ENCODE measurements at regions not wholly inside any gene's neighbourhood (a gene's known extent, or its start where the extent isn't known, plus 50 kb on each side); places are given as distances from the start of the nearest gene placed in this dataset.
A peak's percentile ranks its signal among the peaks of the same experiment; 100 is the strongest.

- no peak for DNase-seq
- Mint-ChIP-seq H3K36me3 (ENCODE audit: low read depth) (no peaks in the 10 kb centered on the region), H3K27ac (peak overlapping the region; percentile 91), H3K27me3 (ENCODE audit: low read depth, poor library complexity) (peaks cover 18% of the 10 kb centered on the region), H3K4me1 (peaks cover 19% of the 10 kb centered on the region), H3K4me3 (no peak overlapping the region), H3K9me3 (no peaks in the 10 kb centered on the region)
- no peak for TF ChIP-seq CTCF (IDR thresholded peaks at IDR 0.05)
These were observed 198.7 kb upstream of the SERP2 start for GRCh38 chr13:44174769-44175425.

GRCh38 chr13:44176173-44176572, 197.5 kb upstream of the SERP2 start:
- H3K27me3 Mint-ChIP-seq (ENCODE audit: low read depth, poor library complexity), result peaks cover 18% of the 10 kb centered on the region
- TF ChIP-seq CTCF (IDR thresholded peaks at IDR 0.05), result no peak

GRCh38 chr13:44180876-44181536, 192.6 kb upstream of the SERP2 start:
- H3K36me3 Mint-ChIP-seq (ENCODE audit: low read depth), result no peaks in the 10 kb centered on the region

More at GRCh38 chr13:44176173-44176572, 197.5 kb upstream of the SERP2 start:
- DNase-seq, result no peak
- H3K9me3 Mint-ChIP-seq, result no peaks in the 10 kb centered on the region
- H3K27ac Mint-ChIP-seq, result peak overlapping the region; percentile 57
- H3K4me3 Mint-ChIP-seq, result peak overlapping the region; percentile 18
- peaks cover 19% of the 10 kb centered on the region for H3K4me1 Mint-ChIP-seq
- H3K36me3 Mint-ChIP-seq (ENCODE audit: low read depth), result no peaks in the 10 kb centered on the region

GRCh38 chr13:44181931-44182330, 191.7 kb upstream of the SERP2 start:
- H3K27me3 Mint-ChIP-seq (ENCODE audit: low read depth, poor library complexity), result peaks cover 10% of the 10 kb centered on the region
- H3K9me3 Mint-ChIP-seq, result peaks cover 25% of the 10 kb centered on the region
- no peak overlapping the region for H3K4me3 Mint-ChIP-seq
- no peaks in the 10 kb centered on the region for H3K4me1 Mint-ChIP-seq
- no peak for TF ChIP-seq CTCF (IDR thresholded peaks at IDR 0.05)
- DNase-seq, result no peak
- H3K27ac Mint-ChIP-seq, result no peak overlapping the region
- no peaks in the 10 kb centered on the region for H3K36me3 Mint-ChIP-seq (ENCODE audit: low read depth)

More at GRCh38 chr13:44180876-44181536, 192.6 kb upstream of the SERP2 start:
- Mint-ChIP-seq H3K27me3 (ENCODE audit: low read depth, poor library complexity) (peaks cover 10% of the 10 kb centered on the region), H3K27ac (no peak overlapping the region), H3K9me3 (peaks cover 20% of the 10 kb centered on the region), H3K4me3 (no peak overlapping the region), H3K4me1 (peaks cover 4% of the 10 kb centered on the region)
- TF ChIP-seq CTCF (IDR thresholded peaks at IDR 0.05), result no peak
- DNase-seq, result no peak

- DNase-seq, result no peak
- Mint-ChIP-seq H3K27me3 (ENCODE audit: low read depth, poor library complexity) (no peaks in the 10 kb centered on the region), H3K4me1 (no peaks in the 10 kb centered on the region), H3K27ac (no peak overlapping the region), H3K4me3 (no peak overlapping the region), H3K9me3 (peaks cover 25% of the 10 kb centered on the region), H3K36me3 (ENCODE audit: low read depth) (no peaks in the 10 kb centered on the region)
- TF ChIP-seq CTCF (IDR thresholded peaks at IDR 0.05), result no peak
These were observed 188.9 kb upstream of the SERP2 start for GRCh38 chr13:44184740-44185139.

GRCh38 chr13:44188257-44188656, 185.4 kb upstream of the SERP2 start:
- Mint-ChIP-seq H3K27me3 (ENCODE audit: low read depth, poor library complexity) (no peaks in the 10 kb centered on the region), H3K4me3 (no peak overlapping the region), H3K36me3 (ENCODE audit: low read depth) (no peaks in the 10 kb centered on the region), H3K9me3 (peaks cover 20% of the 10 kb centered on the region), H3K27ac (no peak overlapping the region), H3K4me1 (peaks cover 5% of the 10 kb centered on the region)
- DNase-seq, result no peak
- no peak for TF ChIP-seq CTCF (IDR thresholded peaks at IDR 0.05)
